H9 (cell line): ENCODE measurements at regions not wholly inside any gene's neighbourhood (a gene's known extent, or its start where the extent isn't known, plus 50 kb on each side); places are given as distances from the start of the nearest gene placed in this dataset.

Experiments used
- DNase-seq: peaks from one replicate; pipeline ENCODE4 v3.0.0-alpha.2; 2017
- H2AFZ ChIP-seq: one replicate; pipeline ENCODE4 v1.6.1; 2013; ENCODE audit warnings: mild to moderate bottlenecking, low read length, control low read depth, moderate library complexity
- H2AK5ac ChIP-seq: 2 replicates; pipeline ENCODE4 v1.6.1; 2013; ENCODE audit warnings: low read length, control low read depth, mixed read lengths; ENCODE audit not compliant: insufficient read length
- H2BK120ac ChIP-seq: one replicate; pipeline ENCODE4 v1.6.1; 2013; ENCODE audit warnings: low read depth, mild to moderate bottlenecking, low read length, control low read depth, inconsistent platforms; ENCODE audit not compliant: poor library complexity, severe bottlenecking
- H2BK12ac ChIP-seq: 2 replicates; pipeline ENCODE4 v1.6.1; 2013; ENCODE audit warnings: low read length, control low read depth, mixed read lengths, low read depth; ENCODE audit not compliant: insufficient read length
- H2BK15ac ChIP-seq: 2 replicates; pipeline ENCODE4 v1.6.1; 2013; ENCODE audit warnings: low read depth, low read length, control low read depth
- H2BK20ac ChIP-seq: one replicate; pipeline ENCODE4 v1.6.1; 2013; ENCODE audit warnings: low read depth, mild to moderate bottlenecking, low read length, control low read depth, inconsistent platforms; ENCODE audit not compliant: poor library complexity, severe bottlenecking
- H2BK5ac ChIP-seq: 2 replicates; pipeline ENCODE4 v1.6.1; 2013; ENCODE audit warnings: low read length, control low read depth, mixed read lengths; ENCODE audit not compliant: insufficient read length
- H3K14ac ChIP-seq: 2 replicates; pipeline ENCODE4 v1.6.1; 2013; ENCODE audit warnings: low read length, control low read depth; ENCODE audit not compliant: insufficient read depth
- H3K18ac ChIP-seq: 2 replicates; pipeline ENCODE4 v1.6.1; 2013; ENCODE audit warnings: low read depth, mild to moderate bottlenecking, mixed read lengths, low read length, control low read depth; ENCODE audit not compliant: insufficient read length
- H3K23ac ChIP-seq: 2 replicates; pipeline ENCODE4 v1.6.1; 2013; ENCODE audit warnings: low read length, control low read depth, mixed read lengths, low read depth; ENCODE audit not compliant: insufficient read length
- H3K23me2 ChIP-seq: 2 replicates; pipeline ENCODE4 v1.6.1; 2013; ENCODE audit warnings: low read depth, mild to moderate bottlenecking, mixed read lengths, low read length, control low read depth; ENCODE audit not compliant: insufficient read length, poor library complexity, severe bottlenecking
- H3K27ac ChIP-seq: 2 replicates; pipeline ENCODE4 v1.5.1; 2013; ENCODE audit warnings: low read length, control low read depth, mixed read lengths, low read depth; ENCODE audit not compliant: insufficient read length
- H3K27me3 ChIP-seq: 2 replicates; pipeline ENCODE4 v1.6.1; 2013; ENCODE audit warnings: low read length, control low read depth, inconsistent platforms; ENCODE audit not compliant: insufficient read depth
- H3K4ac ChIP-seq: 2 replicates; pipeline ENCODE4 v1.6.1; 2013; ENCODE audit warnings: low read depth, mild to moderate bottlenecking, control low read depth, inconsistent platforms, low read length, moderate library complexity
- H3K4me1 ChIP-seq: 2 replicates; pipeline ENCODE4 v1.6.1; 2013; ENCODE audit warnings: low read length, control low read depth, inconsistent platforms; ENCODE audit not compliant: insufficient read depth
- H3K4me2 ChIP-seq: 2 replicates; pipeline ENCODE4 v1.6.1; 2013; ENCODE audit warnings: low read length, control low read depth, mixed read lengths; ENCODE audit not compliant: insufficient read length, insufficient read depth
- H3K56ac ChIP-seq: 2 replicates; pipeline ENCODE4 v1.6.1; 2013; ENCODE audit warnings: low read depth, mild to moderate bottlenecking, mixed read lengths, low read length, control low read depth; ENCODE audit not compliant: insufficient read length
- H3K79me1 ChIP-seq: 2 replicates; pipeline ENCODE4 v1.6.1; 2013; ENCODE audit warnings: low read depth, mild to moderate bottlenecking, moderate library complexity, low read length, control low read depth, inconsistent platforms; ENCODE audit not compliant: insufficient read depth, poor library complexity, severe bottlenecking
- H3K79me2 ChIP-seq: 2 replicates; pipeline ENCODE4 v1.6.1; 2013; ENCODE audit warnings: low read length, control low read depth, inconsistent platforms; ENCODE audit not compliant: insufficient read depth
- H3K9ac ChIP-seq: 2 replicates; pipeline ENCODE4 v1.6.1; 2013; ENCODE audit warnings: low read length, control low read depth, mixed read lengths; ENCODE audit not compliant: insufficient read length; ENCODE audit errors: extremely low read depth
- H3K9me3 ChIP-seq: one replicate; pipeline ENCODE4 v1.6.1; 2013; ENCODE audit warnings: low read depth, low read length, inconsistent platforms; ENCODE audit not compliant: control insufficient read depth
- H3T11ph ChIP-seq: one replicate; pipeline ENCODE4 v1.6.1; 2013; ENCODE audit warnings: mild to moderate bottlenecking, low read length, control low read depth, inconsistent platforms
- H4K20me1 ChIP-seq: one replicate; pipeline ENCODE4 v1.6.1; 2013; ENCODE audit not compliant: control insufficient read depth, insufficient read length, insufficient read depth
- H4K5ac ChIP-seq: 2 replicates; pipeline ENCODE4 v1.6.1; 2013; ENCODE audit warnings: low read depth, mild to moderate bottlenecking, mixed read lengths, low read length, control low read depth; ENCODE audit not compliant: insufficient read length
- H4K8ac ChIP-seq: replicated peaks from 2 replicates; pipeline ENCODE4 v1.6.1; 2013; ENCODE audit warnings: low read length, control low read depth, mixed read lengths, low read depth; ENCODE audit not compliant: insufficient read length
- H4K91ac ChIP-seq: 2 replicates; pipeline ENCODE4 v1.6.1; 2013; ENCODE audit warnings: low read depth, mild to moderate bottlenecking, moderate library complexity, mixed read lengths, low read length, control low read depth; ENCODE audit not compliant: insufficient read length
- H3K27ac Mint-ChIP-seq, 3 experiments: 2 replicates in 2 of 3; 3 replicates in 1 of 3; pipeline ENCODE4 v1.8.0; 2020 to 2021; ENCODE audit warnings: mixed read lengths in 3 of 3, mild to moderate bottlenecking in 1 of 3, moderate library complexity in 1 of 3
- H3K27me3 Mint-ChIP-seq: 2 replicates; pipeline ENCODE4 v1.8.0; 2021; ENCODE audit warnings: low read depth, mild to moderate bottlenecking, moderate library complexity, mixed read lengths
- H3K36me3 Mint-ChIP-seq, 3 experiments: 2 replicates in 2 of 3; 3 replicates in 1 of 3; pipeline ENCODE4 v1.8.0; 2020 to 2021; ENCODE audit warnings: low read depth in 3 of 3, mixed read lengths in 3 of 3; ENCODE audit not compliant: insufficient read depth in 1 of 3
- H3K4me1 Mint-ChIP-seq, 2 experiments: 2 replicates each; pipeline ENCODE4 v1.8.0; 2020; ENCODE audit warnings: mixed read lengths in 2 of 2
- H3K4me3 Mint-ChIP-seq, 2 experiments: 2 replicates in 1 of 2; 3 replicates in 1 of 2; pipeline ENCODE4 v1.8.0; 2020 to 2021; ENCODE audit warnings: mild to moderate bottlenecking in 2 of 2, mixed read lengths in 2 of 2, moderate library complexity in 1 of 2
- H3K9me3 Mint-ChIP-seq, 2 experiments: 2 replicates in 1 of 2; 3 replicates in 1 of 2; pipeline ENCODE4 v1.8.0; 2020; ENCODE audit warnings: mild to moderate bottlenecking in 2 of 2, mixed read lengths in 2 of 2, moderate library complexity in 1 of 2
- CTCF ChIP-seq: fragments of 200-600 bp; sonication (generic); conservative IDR thresholded peaks from 3 replicates; pipeline ENCODE4 v1.8.0; 2021; ENCODE audit warnings: antibody characterized with exemption, mild to moderate bottlenecking
- WGBS: extraction: QIAGEN DNeasy Blood & Tissue Kit; methylation state at CpG from one replicate; pipeline ENCODE4 v1.1.7; 2013; ENCODE audit warnings: missing lambda C conversion rate, low lambda C conversion rate, mixed read lengths; ENCODE audit not compliant: insufficient read length; ENCODE audit errors: extremely low coverage; 5-methylcytosine and 5-hydroxymethylcytosine counted together

- Histone ChIP-seq H3K14ac (no peak overlapping the region), H2AK5ac (no peak overlapping the region), H3K9me3 (no peaks in the 10 kb centered on the region), H4K8ac (no peak overlapping the region), H3K27ac (no peak overlapping the region), H3K27me3 (no peaks in the 10 kb centered on the region), H2BK20ac (no peak overlapping the region), H3T11ph (no peak overlapping the region), H4K5ac (no peak overlapping the region), H2BK15ac (no peak overlapping the region), H4K91ac (no peak overlapping the region), H3K4me1 (no peaks in the 10 kb centered on the region), H2BK5ac (no peak overlapping the region), H3K18ac (no peak overlapping the region), H2AFZ (no peak overlapping the region), H4K20me1 (no peaks in the 10 kb centered on the region), H2BK120ac (no peak overlapping the region), H3K4ac (no peak overlapping the region), H2BK12ac (no peak overlapping the region), H3K23ac (no peak overlapping the region), H3K56ac (no peak overlapping the region), H3K9ac (no peak overlapping the region), H3K79me2 (no peaks in the 10 kb centered on the region), H3K4me2 (no peak overlapping the region), H3K23me2 (no peaks in the 10 kb centered on the region), H3K79me1 (no peaks in the 10 kb centered on the region)
- DNase-seq: no peak
- WGBS: no CpG with 5 or more reads among the region's 3 CpGs
- Mint-ChIP-seq H3K9me3 (peaks cover 6% of the 10 kb centered on the region in 2 experiments; a peak in 4 of 5 replicates), H3K27ac (no peak overlapping the region), H3K4me1 (no peaks in the 10 kb centered on the region), H3K27me3 (no peaks in the 10 kb centered on the region; the same call in 1 of the 2 replicates), H3K36me3 (peaks cover 0 to 4% (median 0%) of the 10 kb centered on the region in 3 experiments; a peak in 3 of 7 replicates), H3K4me3 (no peak overlapping the region)
- no peak for TF ChIP-seq CTCF
Observed at GRCh38 chr12:103130564-103130963, 173.1 kb downstream of the ASCL1 start.
